CD4-positive, alpha-beta T cell treated with Interleukin-4 for 1 hour (primary cell): ENCODE measurements at regions not wholly inside any gene's neighbourhood (a gene's known extent, or its start where the extent isn't known, plus 50 kb on each side); places are given as distances from the start of the nearest gene placed in this dataset.

Experiments
- DNase-seq, 2 donors: peaks; one replicate each; pipeline ENCODE4 v3.0.0-alpha.2; 2020 to 2022

DNA sequence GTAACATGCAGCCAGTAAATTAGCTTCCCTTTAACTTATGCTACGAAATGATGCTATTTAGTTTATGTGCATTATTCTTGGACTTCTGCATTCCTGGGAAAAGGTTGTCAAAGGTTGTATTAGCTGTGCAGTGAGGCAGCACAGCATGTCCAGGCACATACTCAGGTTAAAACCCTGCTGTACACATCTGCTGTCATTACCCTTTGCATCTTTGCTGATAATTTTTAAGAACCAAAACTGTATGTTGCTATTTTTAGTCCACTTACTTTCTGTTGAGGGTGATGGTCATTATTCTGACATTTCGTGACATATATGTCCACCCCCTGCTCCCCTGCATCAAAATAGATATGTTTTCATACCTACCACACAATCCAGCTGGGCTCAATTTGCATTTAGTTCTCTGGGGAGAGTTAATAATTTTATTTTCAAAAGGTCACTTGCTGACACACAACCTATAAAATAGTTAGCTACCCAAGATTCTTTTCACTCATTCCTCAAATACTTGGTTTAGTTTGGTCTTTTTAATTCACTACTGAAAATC is 142.5 kb upstream of the SPACA1 start:
- no peak for DNase-seq

DNA sequence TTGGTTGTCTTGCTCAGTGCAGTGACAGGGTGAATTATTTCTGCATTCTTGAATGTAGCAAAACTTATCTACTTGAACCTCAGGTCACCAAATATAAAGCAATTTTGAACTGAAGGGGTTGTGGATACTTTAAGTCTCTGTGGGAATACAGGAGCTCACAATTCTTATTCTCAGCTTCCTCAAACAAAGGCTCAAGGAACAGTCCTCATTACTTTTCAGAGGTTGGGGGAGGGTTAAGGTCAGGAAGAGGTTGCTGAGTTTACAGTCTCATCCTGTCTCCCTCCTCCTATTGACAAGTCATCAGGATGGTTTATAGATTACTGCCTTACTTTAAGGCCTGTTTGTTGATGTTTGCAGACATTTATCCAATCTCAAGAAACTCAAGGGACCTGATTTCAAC is 143.6 kb upstream of the SPACA1 start:
- DNase-seq: no peak

DNA sequence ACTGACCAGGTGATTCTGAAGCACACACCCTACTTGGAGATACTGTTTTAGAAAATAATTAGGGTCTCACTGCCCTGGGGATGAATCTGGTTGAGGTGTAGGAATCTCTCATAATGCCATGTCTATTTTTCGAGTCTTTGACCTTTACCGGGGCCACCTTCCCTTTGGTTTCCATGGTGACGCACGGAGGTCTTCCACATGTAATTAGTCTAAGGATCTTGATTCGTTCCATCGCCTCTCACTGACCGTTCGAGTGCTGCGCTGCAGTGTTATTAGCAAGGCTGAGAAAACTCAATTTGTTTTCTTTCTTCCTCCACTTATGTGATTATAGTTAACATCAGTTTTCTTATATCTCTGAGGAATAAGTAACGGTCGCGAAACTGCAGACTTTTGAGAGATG is 144.3 kb upstream of the SPACA1 start:
- no peak for DNase-seq

DNA sequence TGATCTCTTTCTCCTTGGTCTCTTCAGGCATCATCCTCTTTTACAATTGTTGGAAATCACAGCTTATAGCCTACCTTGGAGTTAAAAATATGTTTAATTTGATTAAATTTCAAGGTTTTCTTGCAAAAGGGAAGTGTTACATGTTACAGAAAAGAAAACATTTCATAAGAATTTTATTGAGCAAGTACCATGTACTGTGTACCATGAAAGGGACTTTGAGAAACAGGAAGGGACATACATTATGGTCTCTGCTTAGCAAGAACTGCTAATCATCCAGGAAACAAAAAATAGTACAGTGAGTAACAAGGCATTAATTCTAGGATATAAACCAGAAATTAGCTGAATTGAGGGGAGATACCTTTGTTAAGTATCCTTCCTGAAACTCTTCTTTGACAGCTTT is 145.3 kb upstream of the SPACA1 start:
- DNase-seq: no peak

DNA sequence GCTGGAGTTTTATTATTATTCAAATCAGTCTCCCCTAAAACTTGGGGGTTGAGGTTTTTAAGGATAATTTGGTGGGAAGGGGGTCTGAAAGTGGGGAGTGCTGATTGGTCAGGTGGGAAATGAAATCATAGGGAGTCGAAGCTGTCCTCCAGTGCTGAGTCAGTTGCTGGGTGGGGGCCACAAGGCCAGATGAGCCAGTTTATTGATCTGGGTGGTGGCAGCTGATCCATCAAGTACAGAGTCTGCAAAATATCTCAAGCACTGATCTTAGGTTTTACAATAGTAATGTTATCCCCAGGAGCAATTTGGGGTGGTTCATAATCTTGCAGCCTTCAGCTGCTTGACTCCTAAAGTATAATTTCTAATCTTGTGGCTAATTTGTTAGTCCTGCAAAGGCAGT is 146.0 kb upstream of the SPACA1 start:
- no peak for DNase-seq

DNA sequence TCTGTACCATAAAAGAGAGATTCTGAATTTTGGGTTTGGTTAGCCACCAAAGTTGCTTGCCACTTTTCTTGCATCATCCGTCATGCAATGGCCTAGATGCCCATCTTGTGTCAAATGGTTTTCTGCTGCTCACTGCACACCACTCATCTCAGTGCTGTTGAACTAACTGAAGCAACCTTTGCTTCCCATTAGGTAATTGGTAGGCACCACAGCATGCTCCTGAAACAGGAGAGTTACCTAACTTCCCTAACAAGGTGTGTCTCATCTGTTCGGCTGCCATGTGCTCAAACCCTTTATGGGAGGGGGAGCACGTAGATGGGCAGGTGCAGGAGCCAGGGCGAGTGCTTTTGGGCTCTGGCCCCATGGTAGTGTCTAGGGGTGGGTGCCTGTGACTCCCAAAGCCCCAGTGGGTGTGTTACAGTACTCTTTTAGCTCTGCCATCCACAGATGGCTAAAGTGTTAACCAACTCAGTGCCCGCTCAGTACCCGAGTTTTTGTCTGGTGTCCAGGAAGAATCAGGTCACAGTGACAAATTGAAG is 147.4 kb upstream of the SPACA1 start:
- no peak for DNase-seq

DNA sequence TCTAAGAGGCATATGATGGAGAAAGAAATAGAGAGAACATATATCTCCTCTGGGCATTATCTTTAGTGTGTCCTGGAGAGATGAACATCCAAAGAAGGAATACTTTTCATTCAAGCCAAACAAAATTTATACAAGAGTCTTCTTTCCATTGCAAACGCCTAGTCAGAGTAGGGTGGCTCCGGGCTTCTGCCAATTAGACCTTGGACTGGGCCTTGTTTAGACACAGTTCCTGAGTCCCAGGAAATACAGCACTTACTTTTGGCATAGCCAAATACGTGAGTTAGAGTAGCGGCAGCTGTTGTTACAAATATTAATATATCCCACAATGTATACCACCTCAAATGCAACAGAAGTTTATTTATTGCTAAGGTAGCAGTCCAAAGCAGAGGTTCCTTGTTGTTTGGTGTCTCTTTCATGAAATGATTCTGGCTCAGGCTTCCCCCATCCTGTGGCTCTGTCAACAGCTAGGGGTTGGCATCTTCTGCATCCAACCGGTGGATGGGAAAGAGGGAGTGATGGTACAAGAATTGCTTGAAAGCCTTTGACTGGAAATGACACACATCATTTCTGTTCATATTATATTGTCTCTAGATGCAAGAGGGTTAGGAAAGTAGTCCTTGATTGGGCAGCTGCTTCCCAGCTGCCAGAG is 148.0 kb upstream of the SPACA1 start:
- no peak for DNase-seq

DNA sequence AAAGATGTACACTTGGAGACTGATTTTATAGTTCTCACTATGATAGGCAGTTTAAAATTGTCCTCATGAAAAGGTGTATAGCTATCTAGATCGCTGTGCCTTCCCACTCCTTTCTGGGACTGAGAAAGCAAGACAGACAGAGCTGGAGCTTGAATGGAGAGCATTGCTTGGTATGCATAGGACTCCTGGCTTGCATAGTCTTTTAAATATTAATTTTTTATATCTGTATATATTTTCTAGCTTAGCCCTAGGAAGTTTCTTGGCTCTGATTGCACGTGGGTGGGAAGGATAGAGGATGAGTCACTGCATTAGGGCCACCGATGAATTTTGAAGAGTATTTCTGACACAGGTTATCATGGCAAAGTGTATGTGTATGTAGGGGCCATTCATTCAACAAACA is 150.0 kb upstream of the SPACA1 start:
- no peak for DNase-seq

DNA sequence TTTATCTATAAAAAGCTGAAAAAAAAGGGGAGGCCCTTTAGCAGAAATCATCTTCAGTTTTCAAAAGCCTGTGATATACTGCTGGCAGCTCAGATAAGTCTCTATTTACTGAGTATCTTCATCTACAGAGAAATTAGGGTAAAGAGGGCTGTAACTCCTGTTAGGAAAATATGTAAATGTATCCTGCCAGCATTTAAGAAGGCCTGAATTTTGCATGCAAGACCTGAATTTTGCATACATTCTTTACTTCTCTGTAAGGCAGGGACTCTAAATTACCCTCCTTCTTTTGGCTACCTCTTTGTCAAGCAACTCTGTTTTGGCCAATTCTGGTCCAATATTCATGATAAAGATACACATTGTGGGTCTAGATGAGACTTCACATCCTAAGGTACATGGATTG is 150.6 kb upstream of the SPACA1 start:
- no peak for DNase-seq

DNA sequence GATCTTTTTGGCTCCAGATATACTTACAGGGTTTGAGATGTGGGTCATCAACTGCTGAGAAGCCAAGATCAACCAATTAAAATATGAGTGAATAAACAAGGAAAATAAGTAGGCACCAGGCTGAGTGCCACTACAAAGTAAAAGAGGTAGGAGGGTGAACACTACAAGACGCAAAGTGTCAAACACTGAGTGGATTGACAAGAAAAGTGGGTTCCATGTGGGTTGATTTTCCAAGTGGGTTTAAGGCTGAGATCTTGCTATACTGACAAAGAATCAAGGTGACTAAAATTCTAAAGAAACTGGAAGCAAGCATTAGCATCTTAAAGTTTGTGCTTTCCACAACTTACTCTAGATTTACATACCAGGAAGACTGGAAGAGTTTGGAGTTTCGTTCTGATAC is 160.4 kb upstream of the SPACA1 start:
- no peak for DNase-seq

DNA sequence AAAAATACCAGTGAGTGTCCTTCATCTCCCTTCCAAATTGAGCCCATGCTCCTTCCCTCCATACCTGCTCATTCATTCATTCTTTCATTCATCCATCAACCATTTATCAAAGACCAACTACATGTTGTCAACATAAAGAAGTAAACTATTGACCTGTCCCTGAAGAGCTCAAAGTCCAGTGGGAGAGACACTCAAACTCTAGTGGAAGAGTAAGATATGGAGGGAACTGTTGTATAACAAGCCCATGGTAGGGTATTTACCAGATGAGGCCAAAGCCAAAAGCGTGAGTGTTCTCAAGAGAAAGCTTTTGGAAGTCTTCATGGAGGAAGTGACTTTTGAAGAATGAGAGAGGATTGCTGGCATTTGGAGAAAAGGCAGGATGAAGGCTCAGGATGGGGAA is 163.4 kb upstream of the SPACA1 start:
- no peak for DNase-seq

DNA sequence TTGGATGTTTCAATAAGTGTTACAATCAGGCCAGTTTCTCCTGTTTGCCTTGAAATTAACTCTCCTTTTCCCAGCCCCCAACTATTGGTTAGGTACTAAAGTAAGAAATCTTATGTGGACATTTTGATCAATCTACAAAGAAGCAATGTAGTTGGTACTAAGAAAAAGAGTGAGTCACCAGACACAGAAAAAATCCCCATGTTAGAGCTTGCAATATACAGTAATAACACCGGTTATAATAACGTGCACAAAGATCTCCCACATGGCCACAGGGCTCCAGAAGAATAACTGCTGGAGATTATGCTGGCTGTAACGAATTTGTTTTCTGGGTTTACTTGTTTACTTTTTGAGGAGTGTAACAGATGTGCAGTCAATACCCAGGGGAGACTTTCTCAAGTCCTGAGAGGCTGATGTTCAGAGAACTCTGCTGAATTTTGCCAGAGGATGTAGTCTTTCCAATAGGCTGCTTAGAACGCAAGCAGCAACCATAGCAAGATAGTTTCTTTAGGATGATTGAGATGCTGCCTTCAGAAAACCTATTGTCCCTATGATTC is 166.2 kb upstream of the SPACA1 start:
- DNase-seq: no peak

DNA sequence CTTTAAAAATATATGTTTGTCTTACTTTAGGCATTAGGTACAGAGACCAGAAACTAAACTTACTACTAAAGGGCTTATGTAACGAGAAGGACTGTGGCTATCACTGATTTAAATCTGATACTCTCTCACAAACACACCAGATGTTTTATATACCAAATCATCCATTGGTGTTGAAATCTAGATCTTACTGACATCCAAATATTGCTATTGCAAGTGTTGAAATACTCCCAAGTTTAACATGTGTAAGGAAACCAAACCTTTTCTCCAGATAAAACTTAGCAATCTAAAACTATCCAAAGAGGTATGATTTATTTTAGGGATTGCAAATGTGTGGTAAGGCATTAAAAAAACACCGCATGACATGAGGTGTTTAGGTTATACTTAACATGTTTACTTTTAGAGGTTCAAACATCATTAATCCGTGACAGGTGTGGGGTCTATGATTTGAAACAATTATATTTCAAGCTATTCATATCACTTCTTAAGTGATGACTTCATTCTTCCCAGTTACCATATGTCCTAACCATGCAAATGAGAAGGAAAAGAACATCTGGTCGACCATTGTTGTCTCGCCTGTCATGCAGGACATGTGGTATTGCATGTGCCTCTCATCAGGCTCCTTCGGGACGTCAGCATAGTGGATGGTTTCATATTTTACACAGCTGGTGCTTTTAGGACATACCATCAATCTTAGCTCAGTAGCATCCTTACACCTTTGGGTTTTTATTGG is 168.3 kb upstream of the SPACA1 start:
- DNase-seq: no peak

DNA sequence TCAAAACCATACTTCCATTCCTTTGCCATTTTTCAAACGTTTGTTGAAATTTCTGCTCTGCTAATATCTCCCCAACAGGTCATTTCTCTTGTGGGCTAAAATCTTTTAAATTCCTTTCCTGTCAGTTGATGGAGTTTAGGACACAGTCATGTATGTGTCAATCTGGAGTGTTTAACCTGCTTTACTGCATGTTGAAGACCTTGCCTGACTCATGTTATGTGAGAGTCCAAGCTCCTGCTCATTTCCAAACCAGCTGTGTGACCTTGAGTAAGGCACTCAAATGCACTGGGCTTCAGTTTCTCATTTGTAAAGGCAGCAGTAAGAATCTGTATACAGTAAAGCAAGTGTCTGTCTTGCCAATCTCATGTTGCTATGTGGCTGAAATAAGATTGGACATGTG is 171.9 kb upstream of the SPACA1 start:
- DNase-seq: no peak

DNA sequence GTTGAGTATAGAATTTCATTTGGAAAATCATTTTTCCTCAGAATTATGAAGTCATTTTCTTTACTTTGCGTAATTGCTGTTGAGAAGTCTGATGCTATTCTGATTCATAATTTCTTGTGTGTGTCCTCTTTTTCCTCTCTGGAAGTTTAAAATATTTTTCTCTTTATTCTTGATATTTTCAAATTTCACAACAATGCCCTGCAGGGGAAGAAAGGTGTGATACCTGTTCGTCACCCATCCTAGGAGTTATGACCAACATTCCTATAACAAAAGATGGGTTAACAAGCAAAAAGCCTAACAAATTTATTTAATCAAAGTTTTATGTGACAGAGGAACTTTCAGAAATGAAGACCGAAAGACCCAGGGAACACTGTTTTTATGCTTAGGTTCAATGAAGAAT is 171.5 kb upstream of the AKIRIN2 start:
- no peak for DNase-seq

DNA sequence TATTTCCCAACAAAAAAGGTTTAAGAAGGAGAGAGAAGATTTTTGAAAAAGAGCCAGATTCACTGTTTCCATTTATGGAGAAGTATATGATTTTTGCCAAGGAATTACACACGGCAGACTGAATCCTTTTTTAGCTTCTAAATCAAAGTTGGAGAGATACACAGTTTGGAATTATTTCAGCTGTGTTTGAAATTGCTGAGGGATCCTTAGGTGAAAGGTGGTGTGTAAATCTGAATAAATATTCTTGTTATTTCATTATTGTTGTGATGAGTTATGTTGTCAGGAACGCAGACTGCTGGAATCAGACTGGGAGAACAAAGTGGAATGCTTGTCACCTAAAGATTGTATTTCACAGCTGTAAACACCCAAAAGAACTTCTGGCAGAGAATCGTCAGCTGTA is 168.5 kb upstream of the AKIRIN2 start:
- DNase-seq: no peak

DNA sequence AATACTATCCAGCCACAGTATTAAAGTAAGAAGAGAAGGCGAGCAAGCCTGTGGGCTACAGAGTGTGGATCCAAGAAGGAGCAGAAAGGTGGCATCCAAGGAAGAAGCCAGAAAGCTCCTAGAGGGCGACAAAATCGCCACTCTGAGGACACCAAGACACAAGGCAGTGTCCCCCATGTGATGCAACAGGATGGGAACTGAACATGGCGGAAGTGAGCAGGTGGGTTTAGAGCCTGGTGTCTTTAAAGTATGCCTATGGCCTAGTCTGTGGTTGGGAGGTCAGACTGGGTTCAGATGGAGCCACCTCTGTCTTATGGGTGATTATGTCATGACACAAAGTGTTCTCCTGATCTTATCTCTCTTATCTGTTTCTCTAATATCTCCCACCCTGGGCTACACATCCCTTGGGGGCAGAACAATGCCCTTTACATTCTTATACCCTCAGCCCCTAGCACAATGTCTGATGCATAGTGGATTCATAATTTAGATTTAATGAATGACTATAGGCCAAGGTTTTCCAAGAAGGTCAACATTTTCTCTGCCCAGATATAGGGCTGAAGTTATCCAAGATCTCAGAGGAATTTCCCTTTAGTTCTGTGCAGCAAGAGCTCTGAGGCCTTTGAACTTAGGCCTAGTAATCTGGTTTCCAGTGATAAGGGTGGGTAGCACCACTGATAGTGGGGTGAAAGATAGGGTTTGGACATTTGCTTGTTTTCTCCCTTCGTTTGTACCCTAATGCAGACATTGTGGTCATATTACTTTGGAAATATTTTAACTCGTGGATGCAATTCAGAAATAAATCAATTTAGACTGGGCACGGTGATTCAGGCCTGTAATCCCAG is 167.3 kb upstream of the AKIRIN2 start:
- DNase-seq: no peak

DNA sequence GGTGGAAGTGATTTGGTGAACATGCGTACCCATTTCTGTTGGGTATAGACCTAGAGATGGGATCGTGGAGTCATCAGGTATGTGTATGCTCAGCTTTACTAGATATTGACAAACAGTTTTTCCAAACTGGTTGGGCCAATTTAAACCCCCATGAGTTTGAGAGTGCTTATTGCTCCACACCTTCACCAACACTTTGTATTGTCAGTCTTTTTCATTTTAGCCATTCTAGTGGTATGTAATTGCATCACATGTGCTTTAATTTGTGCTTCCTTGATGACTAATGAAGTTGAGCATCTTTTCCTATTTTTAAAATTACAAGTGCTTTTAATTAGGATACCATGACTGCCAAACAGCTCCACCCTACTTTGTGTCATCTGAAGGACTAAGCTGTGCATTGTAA is 158.9 kb upstream of the AKIRIN2 start:
- DNase-seq: no peak

DNA sequence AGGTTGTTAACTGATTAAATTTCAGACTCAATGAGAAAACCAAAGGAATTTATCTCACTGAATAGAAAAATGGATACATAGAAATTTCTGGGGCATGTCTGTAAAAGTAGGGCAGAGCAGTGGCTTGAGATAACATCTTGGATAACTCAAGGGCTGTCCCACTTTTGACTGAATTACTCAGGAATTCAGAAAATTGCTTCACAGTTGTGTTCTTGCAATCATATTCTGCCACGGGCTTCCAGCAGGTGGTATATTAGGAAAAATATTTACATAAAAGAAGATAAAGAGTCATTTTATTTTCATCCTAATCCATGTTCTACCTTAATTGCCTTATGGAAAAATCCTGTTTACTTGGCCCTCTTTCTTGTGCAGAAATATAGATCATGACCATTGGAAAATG is 156.4 kb upstream of the AKIRIN2 start:
- no peak for DNase-seq

DNA sequence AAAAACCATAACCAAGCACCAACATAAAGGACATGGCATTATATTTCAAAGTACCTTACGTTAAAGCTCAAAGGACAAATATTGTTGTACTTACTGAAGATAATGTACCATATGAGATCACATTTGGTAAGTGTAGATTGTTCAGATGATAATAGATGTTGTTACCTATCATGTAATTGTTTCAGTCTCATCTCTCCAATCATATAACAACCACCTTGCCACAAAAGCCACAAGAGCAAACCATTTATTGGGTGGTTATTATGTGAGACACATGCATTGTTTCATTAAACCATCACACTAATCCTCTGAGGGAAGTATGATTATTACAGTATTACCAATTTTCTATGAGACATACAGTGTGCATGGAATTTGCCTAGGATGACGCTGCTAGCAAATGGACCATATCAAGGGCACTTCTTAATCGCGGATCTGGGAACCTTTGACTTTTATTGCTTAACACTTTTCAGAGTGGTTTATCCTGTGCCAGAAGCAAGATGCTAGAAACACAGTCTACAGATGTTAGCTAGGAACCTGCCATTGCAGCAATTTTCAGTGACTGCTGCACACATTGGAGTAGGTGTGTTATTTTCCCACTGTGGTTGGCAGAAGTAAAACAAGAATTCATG is 149.8 kb upstream of the AKIRIN2 start:
- DNase-seq: no peak

DNA sequence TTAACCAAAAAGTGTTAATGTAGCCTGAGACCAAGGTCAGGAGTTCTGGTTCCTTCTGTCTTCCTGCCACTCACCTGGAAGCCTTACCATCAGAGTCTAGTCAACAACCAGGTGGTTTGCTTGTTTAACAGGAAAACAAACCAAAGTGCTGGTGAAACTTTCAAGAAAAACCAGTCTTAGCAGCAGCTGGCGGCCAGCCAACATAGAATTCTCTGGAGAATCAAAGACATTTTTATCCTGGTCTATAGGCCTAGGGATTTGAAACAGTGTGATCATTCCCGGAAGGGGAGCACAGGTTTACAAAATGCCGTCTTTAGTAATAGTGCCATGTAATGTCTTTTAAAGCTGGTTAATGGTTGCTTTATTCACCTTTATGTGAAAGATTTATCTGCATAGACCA is 146.6 kb upstream of the AKIRIN2 start:
- no peak for DNase-seq

DNA sequence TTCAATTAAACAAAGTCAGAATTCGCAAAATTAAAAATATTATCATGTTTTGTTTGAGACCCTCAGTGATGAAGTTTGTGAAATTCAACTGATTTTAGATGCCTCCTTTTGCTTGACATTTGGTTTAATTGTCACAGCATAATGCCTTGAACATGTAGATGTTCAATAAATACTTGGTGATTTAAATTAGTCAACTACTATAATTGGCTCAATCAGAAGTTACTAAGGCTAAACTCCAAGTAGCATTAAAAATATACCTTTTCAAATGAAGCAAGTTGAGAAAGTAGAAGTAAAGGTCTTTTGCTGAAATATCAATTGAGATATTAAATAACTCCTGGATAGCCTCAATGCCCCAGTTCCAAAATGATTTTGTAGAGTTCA is 145.8 kb upstream of the AKIRIN2 start:
- DNase-seq: no peak
